HL-60 (cell line): ENCODE measurements at regions not wholly inside any gene's neighbourhood (a gene's known extent, or its start where the extent isn't known, plus 50 kb on each side); places are given as distances from the start of the nearest gene placed in this dataset.

Source experiments
- CTCF ChIP-seq: IDR thresholded peaks from one replicate; pipeline ENCODE4 v1.5.1; 2011; ENCODE audit warnings: low read length, control low read depth, inconsistent platforms; ENCODE audit not compliant: insufficient read depth
- POLR2AphosphoS5 ChIP-seq: IDR thresholded peaks from 2 replicates; pipeline ENCODE4 v1.6.1; 2012; ENCODE audit warnings: low read depth
- SPI1 ChIP-seq: IDR thresholded peaks from 2 replicates; pipeline ENCODE4 v1.6.1; 2012; ENCODE audit warnings: low read depth, mild to moderate bottlenecking, borderline replicate concordance

DNA sequence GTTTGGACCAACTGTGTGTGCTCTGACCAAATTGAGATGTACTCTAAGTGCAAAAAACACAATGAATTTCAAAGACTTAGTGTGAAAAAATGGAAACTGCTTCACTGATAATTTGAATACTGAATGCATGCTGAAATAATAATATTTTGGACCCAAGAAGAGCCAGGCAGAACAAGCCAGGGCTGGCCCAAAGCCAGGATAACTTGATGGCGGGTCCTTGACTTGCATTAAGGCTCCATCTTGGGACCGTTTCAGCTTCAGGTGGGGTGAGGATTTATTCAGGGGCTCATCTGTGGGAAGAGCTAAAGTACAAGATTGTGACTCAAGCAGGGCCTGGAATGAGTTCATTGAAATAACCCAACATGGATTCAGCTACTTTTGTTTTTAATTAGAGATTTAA, 921.9 kb downstream of the QKI start:
- no peak for TF ChIP-seq CTCF
- TF ChIP-seq POLR2AphosphoS5, result no peak
- no peak for TF ChIP-seq SPI1
